GM12878 (cell line): ENCODE measurements at regions not wholly inside any gene's neighbourhood (a gene's known extent, or its start where the extent isn't known, plus 50 kb on each side); places are given as distances from the start of the nearest gene placed in this dataset.

Experiments used
- ATAC-seq: fragments of 200-7000 bp; cut with Tn5 transposase; 3 replicates; pipeline ENCODE4 v1.9.1; 2020; ENCODE audit warnings: mild to moderate bottlenecking, moderate library complexity
- BruUV-seq: library from RNA; stranded (reverse); fragments of 400-500 nt; replicated peaks from 2 replicates; lab custom pipeline; 2021; lab: Mats Ljungman, UMichigan
- CTCF ChIA-PET: fragments of 300-600 bp; sonication (Branson Sonifier 250); formaldehyde crosslinking; extraction: SDS; loops from one replicate; lab custom pipeline; 2021; ENCODE audit warnings: inconsistent platforms; lab: Yijun Ruan, JAX
- POLR2A ChIA-PET: fragments of 350-600 bp; formaldehyde crosslinking; extraction: SDS; loops from one replicate; lab custom pipeline; 2021; ENCODE audit warnings: inconsistent platforms; lab: Charles Lee
- RAD21 ChIA-PET: fragments of 300-600 bp; sonication (Branson Sonifier 250); formaldehyde crosslinking; loops from one replicate; lab custom pipeline; 2023; ENCODE audit warnings: antibody characterized with exemption; ENCODE audit not compliant: unreplicated experiment; lab: Charles Lee
- SMC1A ChIA-PET: fragments of 300-600 bp; sonication (Branson Sonifier 250); formaldehyde crosslinking; loops from one replicate; lab custom pipeline; 2023; ENCODE audit not compliant: unreplicated experiment, uncharacterized antibody; lab: Charles Lee
- DNase-seq: peaks from one replicate; pipeline ENCODE4 v3.0.0-alpha.2; 2011; ENCODE audit warnings: low read depth, low spot score
- FAIRE-seq: peaks from 3 replicates; lab custom pipeline; 2011; peaks lifted over from hg19 to GRCh38; lab: Jason Lieb, UNC
- H2AFZ ChIP-seq: 2 replicates; pipeline ENCODE4 v1.6.0; 2011; ENCODE audit warnings: low read depth, low read length, control low read depth; ENCODE audit not compliant: control insufficient read depth
- H3K27ac ChIP-seq: 2 replicates; pipeline ENCODE4 v1.5.1; 2011; ENCODE audit warnings: control low read depth; ENCODE audit not compliant: control insufficient read depth, insufficient read depth
- H3K27me3 ChIP-seq, 2 experiments: replicated peaks in 1 of 2; 2 replicates each; pipeline versions ENCODE4 v1.6.0 to v1.6.1; 2011; ENCODE audit warnings: low read length in 1 of 2; ENCODE audit not compliant: control insufficient read depth in 2 of 2, insufficient read depth in 2 of 2
- H3K36me3 ChIP-seq, 2 experiments: 2 replicates each; pipeline ENCODE4 v1.5.1; 2011; ENCODE audit warnings: low read length in 1 of 2; ENCODE audit not compliant: control insufficient read depth in 2 of 2, insufficient read depth in 2 of 2
- H3K4me1 ChIP-seq: 2 replicates; pipeline ENCODE4 v1.6.1; 2011; ENCODE audit warnings: mild to moderate bottlenecking, low read length, moderate library complexity, mixed read lengths; ENCODE audit not compliant: control insufficient read depth, insufficient read depth
- H3K4me2 ChIP-seq: 2 replicates; pipeline ENCODE4 v1.6.0; 2011; ENCODE audit warnings: control low read depth; ENCODE audit not compliant: control insufficient read depth, insufficient read depth
- H3K4me3 ChIP-seq: fragments of 200-600 bp; sonication (generic); 2 replicates; pipeline ENCODE4 v1.5.1; 2016
- H3K79me2 ChIP-seq: 2 replicates; pipeline ENCODE4 v1.6.0; 2011; ENCODE audit warnings: low read length; ENCODE audit not compliant: control insufficient read depth, insufficient read depth
- H3K9ac ChIP-seq: 2 replicates; pipeline ENCODE4 v1.8.0; 2011; ENCODE audit warnings: low read length, control low read depth, mixed read lengths; ENCODE audit not compliant: control insufficient read depth, insufficient read depth
- H3K9me3 ChIP-seq: replicated peaks from 3 replicates; pipeline ENCODE4 v1.5.1; 2011; ENCODE audit warnings: mild to moderate bottlenecking, low read length; ENCODE audit not compliant: control insufficient read depth, insufficient read depth
- H4K20me1 ChIP-seq: 2 replicates; pipeline ENCODE4 v1.6.0; 2011; ENCODE audit not compliant: control insufficient read depth, insufficient read depth
- ASH2L ChIP-seq: fragments of 300-600, 200-600 bp; sonication (generic); IDR thresholded peaks from 2 replicates; pipeline ENCODE4 v1.6.1; 2017; ENCODE audit warnings: low read depth, mild to moderate bottlenecking, borderline replicate concordance
- ATF3 ChIP-seq: IDR thresholded peaks from 2 replicates; pipeline ENCODE4 v1.6.1; 2011; ENCODE audit warnings: low read depth, mild to moderate bottlenecking, low read length, moderate library complexity, borderline replicate concordance; ENCODE audit errors: extremely low read depth
- BCLAF1 ChIP-seq: fragments of 450-650 bp; IDR thresholded peaks from 2 replicates; pipeline ENCODE4 v1.6.1; 2017; ENCODE audit warnings: antibody characterized with exemption, mild to moderate bottlenecking, moderate library complexity
- HDGF ChIP-seq: fragments of 450-650 bp; IDR thresholded peaks from 2 replicates; pipeline ENCODE4 v1.6.1; 2016; ENCODE audit warnings: antibody characterized with exemption
- NFYB ChIP-seq: IDR thresholded peaks from 2 replicates; pipeline ENCODE4 v1.6.1; 2011; ENCODE audit warnings: low read depth, mild to moderate bottlenecking, low read length, improper control_type of control experiment, moderate library complexity; ENCODE audit not compliant: insufficient read depth
- WGBS: methylation state at CpG from one replicate; pipeline ENCODE4 v1.1.6; 2016; ENCODE audit warnings: low lambda C conversion rate; ENCODE audit not compliant: insufficient replicate concordance, insufficient coverage; ENCODE audit errors: missing lambda C conversion rate; 5-methylcytosine and 5-hydroxymethylcytosine counted together
- in situ Hi-C: fragments of 300-500 bp; cut with MboI; formaldehyde crosslinking; loops from 9 replicates; pipeline ENCODE4 v1.14.3; 2018; ENCODE audit warnings: mixed read lengths
- intact Hi-C: fragments of 100-400 bp; cut with micrococcal nuclease; formaldehyde crosslinking; loops from one replicate; pipeline ENCODE4 v1.14.2; 2022; ENCODE audit not compliant: unreplicated experiment
- TF ChIP-seq, protein P1 (sequence below): fragments of 450-650 bp; IDR thresholded peaks from 2 replicates; pipeline ENCODE4 v1.6.1; 2018; ENCODE audit warnings: borderline replicate concordance, mild to moderate bottlenecking; ENCODE audit not compliant: partially characterized antibody

DNA sequence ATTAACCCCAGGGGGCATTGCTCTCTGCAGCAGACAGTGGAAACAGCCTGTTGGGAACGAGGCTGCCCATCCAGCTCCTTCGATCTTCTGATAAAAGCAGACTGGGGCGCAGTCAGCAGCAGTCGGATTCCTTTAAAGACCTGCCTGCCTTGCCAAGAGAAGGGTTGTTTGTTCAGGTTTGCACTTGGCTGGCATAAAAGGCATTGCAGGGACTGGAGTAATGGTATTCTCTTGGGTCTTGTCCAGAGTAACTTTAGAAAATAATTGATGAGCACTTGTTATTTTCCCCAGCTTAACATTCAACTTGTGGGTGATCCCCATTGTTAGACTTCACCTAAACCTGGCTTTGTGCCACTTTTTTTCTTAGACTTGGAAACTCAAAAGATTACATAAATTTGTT lies 67.3 kb upstream of the SLC10A2 start:
- no peak overlapping the region for H3K4me2 ChIP-seq
- no peak for ATAC-seq
- no peaks in the 10 kb centered on the region for H3K79me2 ChIP-seq
- intact Hi-C loops, result loop anchor here (10.0 kb wide), 1 partner anchor 539 kb away; the partner anchor contains the start of gene TPP2
- no peak for FAIRE-seq
- ChIA-PET CTCF (interaction anchor here (0.5 to 3.7 kb wide), 3 partner anchors 13 to 218 kb away, joined by 3 to 21 read pairs (median 16); no protein-coding TSS in a partner anchor), POLR2A (interaction anchor here (0.9 to 1.3 kb wide), 3 partner anchors 45 to 163 kb away, joined by 3 to 4 read pairs (median 4); no protein-coding TSS in a partner anchor), SMC1A (interaction anchor here (0.6 to 4.8 kb wide), 17 partner anchors 8 to 228 kb away, joined by 3 to 33 read pairs (median 4); partner anchors contain the start of gene SLC10A2), RAD21 (interaction anchor here (0.5 to 3.0 kb wide), 7 partner anchors 12 to 218 kb away, joined by 3 to 20 read pairs (median 4); no protein-coding TSS in a partner anchor)
- no peaks in the 10 kb centered on the region for H4K20me1 ChIP-seq
- BruUV-seq, result no TSS peak
- in situ Hi-C loops, result loop anchor here (5.0 to 25.0 kb wide), 2 partner anchors 101 to 546 kb away; partner anchors contain the start of gene TPP2
- no peak overlapping the region for H2AFZ ChIP-seq
- H3K36me3 ChIP-seq, result no peaks in the 10 kb centered on the region
- peaks cover 17% of the 10 kb centered on the region for H3K4me1 ChIP-seq
- no peak overlapping the region for H3K9ac ChIP-seq
- TF ChIP-seq, protein P1, sequence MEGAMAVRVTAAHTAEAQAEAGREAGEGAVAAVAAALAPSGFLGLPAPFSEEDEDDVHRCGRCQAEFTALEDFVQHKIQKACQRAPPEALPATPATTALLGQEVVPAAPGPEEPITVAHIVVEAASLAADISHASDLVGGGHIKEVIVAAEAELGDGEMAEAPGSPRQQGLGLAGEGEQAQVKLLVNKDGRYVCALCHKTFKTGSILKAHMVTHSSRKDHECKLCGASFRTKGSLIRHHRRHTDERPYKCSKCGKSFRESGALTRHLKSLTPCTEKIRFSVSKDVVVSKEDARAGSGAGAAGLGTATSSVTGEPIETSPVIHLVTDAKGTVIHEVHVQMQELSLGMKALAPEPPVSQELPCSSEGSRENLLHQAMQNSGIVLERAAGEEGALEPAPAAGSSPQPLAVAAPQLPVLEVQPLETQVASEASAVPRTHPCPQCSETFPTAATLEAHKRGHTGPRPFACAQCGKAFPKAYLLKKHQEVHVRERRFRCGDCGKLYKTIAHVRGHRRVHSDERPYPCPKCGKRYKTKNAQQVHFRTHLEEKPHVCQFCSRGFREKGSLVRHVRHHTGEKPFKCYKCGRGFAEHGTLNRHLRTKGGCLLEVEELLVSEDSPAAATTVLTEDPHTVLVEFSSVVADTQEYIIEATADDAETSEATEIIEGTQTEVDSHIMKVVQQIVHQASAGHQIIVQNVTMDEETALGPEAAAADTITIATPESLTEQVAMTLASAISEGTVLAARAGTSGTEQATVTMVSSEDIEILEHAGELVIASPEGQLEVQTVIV, result no peak
- no peak for TF ChIP-seq BCLAF1
- no peak for TF ChIP-seq NFYB
- TF ChIP-seq ATF3, result no peak
- TF ChIP-seq ASH2L, result no peak
- TF ChIP-seq HDGF, result no peak
- no peak overlapping the region for H3K27ac ChIP-seq
- no peaks in the 10 kb centered on the region for H3K27me3 ChIP-seq
- no peak for DNase-seq
- WGBS, result 70% methylated on average over 4 of the region's 4 CpGs
- no peak overlapping the region for H3K4me3 ChIP-seq
- peaks cover 3% of the 10 kb centered on the region; the same call in 2 of the 3 replicates for H3K9me3 ChIP-seq
